ENCODE measurements at regions not wholly inside any gene's neighbourhood (a gene's known extent, or its start where the extent isn't known, plus 50 kb on each side); places are given as distances from the start of the nearest gene placed in this dataset.

DNA sequence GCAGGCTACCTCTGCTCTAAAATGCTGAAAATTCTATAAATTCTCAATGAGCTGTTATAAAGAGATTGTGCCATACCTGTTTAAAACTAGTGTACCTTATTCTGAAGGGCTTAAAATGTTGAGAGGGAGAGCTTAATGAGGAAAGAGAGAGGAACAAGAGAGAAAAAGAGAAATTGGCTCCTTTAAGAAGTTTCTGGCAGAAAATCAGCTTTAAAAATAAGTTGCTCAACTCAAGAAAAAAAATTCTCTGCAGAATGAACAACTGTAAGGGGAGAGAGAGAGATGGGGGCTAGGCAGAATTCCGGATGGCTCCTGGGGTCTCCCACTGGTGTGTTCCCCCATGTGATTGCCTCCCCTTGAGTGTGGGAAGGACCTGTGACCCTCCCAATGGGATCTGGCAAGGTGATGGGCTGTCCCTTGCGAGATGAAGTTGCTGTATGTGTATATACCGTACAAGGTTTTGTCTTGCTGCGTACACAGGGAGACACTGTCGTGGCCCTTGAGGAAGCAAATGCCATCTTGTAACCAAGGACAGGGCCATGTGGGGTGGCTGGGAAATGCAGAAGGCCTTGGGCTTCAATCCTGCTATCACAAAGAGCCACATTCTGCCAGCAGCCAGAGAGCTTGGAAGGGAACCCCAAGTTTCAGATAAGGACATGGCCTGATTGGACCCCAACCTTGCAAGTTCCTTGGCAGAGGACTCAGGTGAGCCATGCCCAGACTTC lies 64.3 kb upstream of the S1PR3 start:
- Histone ChIP-seq H3K36me3 (ENCODE audit: control insufficient read depth, insufficient read depth, low read length) (no peaks in the 10 kb centered on the region), H3K9ac (ENCODE audit: low read depth, low read length) (no peak overlapping the region), H3K4me1 (ENCODE audit: control insufficient read depth, insufficient read depth, low read length) (no peaks in the 10 kb centered on the region), H3K4me3 (ENCODE audit: low read depth, low read length) (no peak overlapping the region), H3K27me3 (ENCODE audit: control insufficient read depth, insufficient read depth, low read length) (no peaks in the 10 kb centered on the region), H3K9me3 (ENCODE audit: control insufficient read depth, insufficient read depth, low read length) (no peaks in the 10 kb centered on the region)

DNA sequence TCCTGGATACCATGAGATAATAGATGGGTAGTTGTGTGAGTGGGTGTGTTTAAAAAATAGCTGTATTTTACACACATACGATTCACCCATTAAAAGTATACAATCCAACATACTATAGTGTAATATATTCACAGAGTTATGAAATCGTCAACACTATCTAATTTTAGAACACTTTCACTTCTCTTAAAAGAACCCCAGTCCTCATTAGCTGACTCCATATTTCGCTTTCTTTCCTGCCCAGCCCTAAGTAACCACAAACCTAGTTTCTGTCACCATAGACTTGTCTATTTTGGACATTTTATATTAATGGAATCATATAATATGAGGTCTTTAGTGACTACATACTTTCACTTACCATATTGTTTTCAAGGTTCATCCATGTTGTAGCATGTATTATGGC lies 63.8 kb upstream of the S1PR3 start:
- H3K4me1 ChIP-seq (ENCODE audit: control insufficient read depth, insufficient read depth, low read length): no peaks in the 10 kb centered on the region
- H3K36me3 ChIP-seq (ENCODE audit: control insufficient read depth, insufficient read depth, low read length): no peaks in the 10 kb centered on the region
- no peak overlapping the region for H3K4me3 ChIP-seq (ENCODE audit: low read depth, low read length)
- H3K9me3 ChIP-seq (ENCODE audit: control insufficient read depth, insufficient read depth, low read length): no peaks in the 10 kb centered on the region
- no peak overlapping the region for H3K9ac ChIP-seq (ENCODE audit: low read depth, low read length)
- no peaks in the 10 kb centered on the region for H3K27me3 ChIP-seq (ENCODE audit: control insufficient read depth, insufficient read depth, low read length)

DNA sequence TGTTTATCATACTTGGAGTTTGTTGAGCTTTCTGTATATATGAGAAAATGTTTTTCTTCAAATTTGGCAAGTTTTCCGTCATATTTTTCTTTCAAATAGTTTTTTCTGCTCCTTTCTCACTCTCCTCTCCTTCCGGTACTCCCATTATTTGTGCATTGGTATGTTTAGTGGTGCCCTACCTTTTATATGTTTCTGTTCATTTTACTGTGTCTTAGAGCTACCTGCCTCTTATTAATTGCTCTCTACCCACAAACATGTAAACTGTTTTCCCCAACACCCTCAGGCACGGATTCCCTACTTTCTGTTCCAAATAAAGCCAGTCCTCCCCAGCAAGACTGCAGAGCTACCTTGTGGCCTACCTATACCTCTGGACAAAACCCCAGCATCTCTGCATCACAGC lies 60.6 kb upstream of the S1PR3 start:
- Histone ChIP-seq H3K4me3 (ENCODE audit: low read depth, low read length) (no peak overlapping the region), H3K27me3 (ENCODE audit: control insufficient read depth, insufficient read depth, low read length) (no peaks in the 10 kb centered on the region), H3K4me1 (ENCODE audit: control insufficient read depth, insufficient read depth, low read length) (no peaks in the 10 kb centered on the region), H3K9me3 (ENCODE audit: control insufficient read depth, insufficient read depth, low read length) (no peaks in the 10 kb centered on the region), H3K36me3 (ENCODE audit: control insufficient read depth, insufficient read depth, low read length) (no peaks in the 10 kb centered on the region), H3K9ac (ENCODE audit: low read depth, low read length) (no peak overlapping the region)

DNA sequence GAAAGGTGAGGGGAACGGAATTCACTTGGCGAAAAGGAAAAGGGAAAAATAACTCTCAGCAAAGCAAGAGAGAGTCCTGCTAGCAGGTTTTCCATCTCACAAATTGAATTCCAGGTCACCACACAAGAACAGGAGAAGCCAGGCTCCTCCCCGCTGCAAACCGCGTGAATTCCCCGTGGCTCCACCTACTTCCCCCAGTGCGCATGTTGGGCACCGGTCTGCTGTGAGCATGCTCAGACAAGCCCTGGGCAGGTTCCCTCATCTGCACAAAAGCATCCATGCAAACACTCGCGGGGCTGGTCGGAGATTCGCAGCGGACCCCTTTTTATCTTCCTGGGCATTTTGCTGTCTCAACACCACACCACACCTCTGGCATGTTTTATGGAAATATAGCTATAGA lies 58.5 kb upstream of the S1PR3 start:
- no peak overlapping the region for H3K9ac ChIP-seq (ENCODE audit: low read depth, low read length)
- no peak overlapping the region for H3K4me3 ChIP-seq (ENCODE audit: low read depth, low read length)
- H3K27me3 ChIP-seq (ENCODE audit: control insufficient read depth, insufficient read depth, low read length): no peaks in the 10 kb centered on the region
- no peaks in the 10 kb centered on the region for H3K9me3 ChIP-seq (ENCODE audit: control insufficient read depth, insufficient read depth, low read length)
- no peaks in the 10 kb centered on the region for H3K4me1 ChIP-seq (ENCODE audit: control insufficient read depth, insufficient read depth, low read length)
- H3K36me3 ChIP-seq (ENCODE audit: control insufficient read depth, insufficient read depth, low read length): no peaks in the 10 kb centered on the region

DNA sequence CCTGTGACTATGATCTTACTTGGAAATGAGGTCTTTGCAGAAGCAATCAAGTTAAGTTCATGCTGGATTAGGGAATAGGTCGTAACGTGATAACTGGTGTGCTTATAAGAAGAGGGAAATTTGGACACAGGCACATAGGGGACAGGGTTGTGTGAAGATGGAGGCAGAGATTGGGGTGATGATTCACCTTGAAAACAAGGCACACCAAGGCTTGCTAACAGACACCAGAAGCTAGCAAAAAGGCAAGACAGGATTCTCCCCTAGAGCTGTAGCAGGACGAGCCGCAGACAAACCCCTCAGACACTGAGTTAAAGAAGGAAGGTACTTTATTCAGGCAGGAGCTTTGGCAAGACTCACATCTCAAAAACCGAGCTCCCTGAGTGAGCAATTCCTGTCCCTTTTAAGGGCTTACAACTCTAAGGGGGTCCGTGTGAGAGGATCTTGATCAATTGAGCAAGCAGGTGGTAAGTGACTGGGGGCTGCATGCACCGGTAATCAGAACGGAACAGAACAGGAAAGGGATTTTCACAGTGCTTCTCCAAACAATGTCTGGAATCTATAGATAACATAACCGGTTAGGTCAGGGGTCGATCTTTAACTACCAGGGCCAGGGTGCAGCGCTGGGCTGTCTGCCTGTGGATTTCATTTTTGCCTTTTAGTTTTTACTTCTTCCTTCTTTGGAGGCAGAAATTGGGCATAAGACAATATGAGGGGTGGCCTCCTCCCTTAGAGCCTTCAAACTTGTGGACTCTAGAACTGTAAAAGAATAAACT lies 57.5 kb upstream of the S1PR3 start:
- Histone ChIP-seq H3K9me3 (ENCODE audit: control insufficient read depth, insufficient read depth, low read length) (no peaks in the 10 kb centered on the region), H3K9ac (ENCODE audit: low read depth, low read length) (no peak overlapping the region), H3K4me3 (ENCODE audit: low read depth, low read length) (no peak overlapping the region), H3K36me3 (ENCODE audit: control insufficient read depth, insufficient read depth, low read length) (no peaks in the 10 kb centered on the region), H3K4me1 (ENCODE audit: control insufficient read depth, insufficient read depth, low read length) (no peaks in the 10 kb centered on the region), H3K27me3 (ENCODE audit: control insufficient read depth, insufficient read depth, low read length) (no peaks in the 10 kb centered on the region)

DNA sequence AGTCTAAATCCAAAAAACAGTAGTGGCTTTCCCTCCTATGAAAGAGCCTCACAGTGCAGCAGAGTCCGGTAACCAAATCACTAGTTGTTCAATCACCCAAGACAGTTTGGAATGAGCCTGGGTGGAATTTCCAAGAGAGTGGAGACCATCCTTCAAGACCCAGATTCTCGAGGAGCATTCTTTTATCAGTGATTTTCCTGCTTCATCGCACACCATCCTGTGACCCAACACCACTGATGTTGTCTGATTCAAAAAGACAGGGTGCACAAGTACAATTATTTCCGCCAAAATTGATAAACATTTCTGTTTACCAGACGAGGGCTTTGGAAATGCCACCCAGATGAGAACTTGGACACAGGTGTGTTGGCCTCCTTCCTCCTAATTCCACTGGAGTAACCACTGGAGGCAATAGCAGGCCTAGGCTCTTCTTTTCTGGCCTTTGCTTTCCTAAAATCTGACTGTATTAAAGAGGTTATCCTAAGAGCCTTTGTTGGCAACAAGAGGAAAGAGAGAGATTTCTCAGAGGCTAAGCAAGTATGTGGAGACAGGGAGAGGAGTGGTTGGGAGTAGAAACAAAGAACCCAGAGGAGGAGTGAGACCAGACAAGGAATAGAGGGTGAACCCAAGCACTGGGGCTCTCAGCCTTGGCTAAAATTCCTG lies 56.3 kb upstream of the S1PR3 start:
- Histone ChIP-seq H3K4me3 (ENCODE audit: low read depth, low read length) (no peak overlapping the region), H3K4me1 (ENCODE audit: control insufficient read depth, insufficient read depth, low read length) (no peaks in the 10 kb centered on the region), H3K27me3 (ENCODE audit: control insufficient read depth, insufficient read depth, low read length) (no peaks in the 10 kb centered on the region), H3K9me3 (ENCODE audit: control insufficient read depth, insufficient read depth, low read length) (no peaks in the 10 kb centered on the region), H3K9ac (ENCODE audit: low read depth, low read length) (no peak overlapping the region), H3K36me3 (ENCODE audit: control insufficient read depth, insufficient read depth, low read length) (no peaks in the 10 kb centered on the region)

DNA sequence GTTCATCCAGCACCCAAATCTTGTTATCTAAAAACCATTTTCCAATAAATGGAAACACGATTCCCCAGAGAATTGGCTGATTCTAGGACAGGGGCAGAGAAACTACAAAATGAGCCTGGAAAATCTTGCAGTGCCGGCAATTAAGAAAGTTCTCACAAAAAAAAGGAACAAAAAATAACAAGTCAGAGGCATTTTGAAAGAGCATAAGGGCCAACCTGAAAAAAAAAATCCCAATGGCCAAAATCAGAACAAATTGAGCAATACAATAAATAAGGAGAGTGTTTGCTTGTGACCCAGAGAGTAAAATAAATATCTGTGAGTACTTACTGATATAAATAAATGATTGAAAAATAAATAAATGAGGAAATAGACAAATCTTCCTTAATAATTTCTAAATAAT lies 55.1 kb upstream of the S1PR3 start:
- Histone ChIP-seq H3K9ac (ENCODE audit: low read depth, low read length) (no peak overlapping the region), H3K36me3 (ENCODE audit: control insufficient read depth, insufficient read depth, low read length) (no peaks in the 10 kb centered on the region)

DNA sequence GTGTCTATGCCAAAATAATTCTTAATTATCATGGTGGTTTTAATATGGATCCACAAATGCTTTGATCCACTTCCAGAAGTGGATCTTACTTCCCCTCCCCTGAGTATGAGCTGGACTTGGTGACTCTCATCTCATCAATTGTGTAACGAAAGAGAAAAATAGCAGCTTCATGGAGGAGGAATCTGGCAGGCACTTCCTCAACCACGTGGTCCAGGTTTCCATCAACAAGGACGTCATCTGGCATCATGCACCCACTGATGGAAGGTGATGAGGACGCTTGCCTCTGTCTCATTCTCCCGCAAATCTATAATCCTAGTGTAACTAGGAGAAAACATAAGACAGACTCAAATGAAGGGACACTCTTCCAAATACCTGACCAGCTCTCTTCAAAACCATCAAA lies 54.6 kb upstream of the S1PR3 start:
- H3K4me3 ChIP-seq (ENCODE audit: low read depth, low read length): no peak overlapping the region
- no peaks in the 10 kb centered on the region for H3K4me1 ChIP-seq (ENCODE audit: control insufficient read depth, insufficient read depth, low read length)
- H3K9me3 ChIP-seq (ENCODE audit: control insufficient read depth, insufficient read depth, low read length): no peaks in the 10 kb centered on the region
- no peaks in the 10 kb centered on the region for H3K36me3 ChIP-seq (ENCODE audit: control insufficient read depth, insufficient read depth, low read length)
- H3K9ac ChIP-seq (ENCODE audit: low read depth, low read length): no peak overlapping the region
- H3K27me3 ChIP-seq (ENCODE audit: control insufficient read depth, insufficient read depth, low read length): no peaks in the 10 kb centered on the region

More for the DNA sequence above, 55.1 kb upstream of the S1PR3 start:
- Histone ChIP-seq H3K27me3 (ENCODE audit: control insufficient read depth, insufficient read depth, low read length) (no peaks in the 10 kb centered on the region), H3K9me3 (ENCODE audit: control insufficient read depth, insufficient read depth, low read length) (no peaks in the 10 kb centered on the region), H3K4me1 (ENCODE audit: control insufficient read depth, insufficient read depth, low read length) (no peaks in the 10 kb centered on the region), H3K4me3 (ENCODE audit: low read depth, low read length) (no peak overlapping the region)

DNA sequence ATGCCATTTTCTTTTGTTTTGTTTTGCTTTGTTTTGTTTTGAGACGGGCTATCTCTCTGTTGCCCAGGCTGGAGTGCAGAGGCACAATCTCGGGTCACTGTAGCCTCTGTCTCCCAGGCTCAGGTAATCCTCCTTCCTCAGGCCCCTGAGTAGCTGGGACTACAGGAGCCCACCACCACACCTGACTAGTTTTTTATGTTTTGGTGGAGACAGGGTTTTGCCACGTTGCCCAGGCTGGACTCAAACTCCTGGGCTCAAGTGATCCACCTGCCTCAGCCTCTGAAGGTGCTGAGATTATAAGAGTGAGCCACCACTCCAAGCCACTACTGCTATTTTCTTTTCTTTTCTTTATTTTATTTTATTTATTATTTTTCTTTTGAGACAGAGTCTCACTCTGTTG lies 54.0 kb upstream of the S1PR3 start:
- Histone ChIP-seq H3K27me3 (ENCODE audit: control insufficient read depth, insufficient read depth, low read length) (no peaks in the 10 kb centered on the region), H3K9ac (ENCODE audit: low read depth, low read length) (no peak overlapping the region), H3K9me3 (ENCODE audit: control insufficient read depth, insufficient read depth, low read length) (no peaks in the 10 kb centered on the region), H3K36me3 (ENCODE audit: control insufficient read depth, insufficient read depth, low read length) (no peaks in the 10 kb centered on the region), H3K4me1 (ENCODE audit: control insufficient read depth, insufficient read depth, low read length) (no peaks in the 10 kb centered on the region), H3K4me3 (ENCODE audit: low read depth, low read length) (no peak overlapping the region)

DNA sequence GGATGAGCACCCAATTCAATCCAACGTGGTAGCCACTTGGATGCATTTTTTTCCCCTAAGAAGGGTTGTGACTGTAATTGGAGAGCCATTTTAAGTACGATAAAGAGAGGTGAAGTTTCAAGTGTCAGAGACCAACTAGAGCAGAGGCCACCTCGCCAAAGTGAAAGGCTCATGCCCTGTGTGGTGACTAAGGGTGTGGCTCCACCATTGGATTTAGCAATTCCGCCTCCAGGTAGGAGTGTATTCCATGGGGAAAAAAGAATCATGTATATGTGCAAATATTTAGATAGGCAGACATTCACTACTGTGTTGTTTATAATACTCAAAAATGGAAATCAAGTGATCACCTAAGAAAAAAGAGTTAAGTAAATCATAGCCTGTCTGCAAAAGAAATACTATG lies 53.1 kb upstream of the S1PR3 start:
- no peak overlapping the region for H3K4me3 ChIP-seq (ENCODE audit: low read depth, low read length)
- no peaks in the 10 kb centered on the region for H3K4me1 ChIP-seq (ENCODE audit: control insufficient read depth, insufficient read depth, low read length)
- no peaks in the 10 kb centered on the region for H3K36me3 ChIP-seq (ENCODE audit: control insufficient read depth, insufficient read depth, low read length)
- no peak overlapping the region for H3K9ac ChIP-seq (ENCODE audit: low read depth, low read length)
- no peaks in the 10 kb centered on the region for H3K9me3 ChIP-seq (ENCODE audit: control insufficient read depth, insufficient read depth, low read length)
- no peaks in the 10 kb centered on the region for H3K27me3 ChIP-seq (ENCODE audit: control insufficient read depth, insufficient read depth, low read length)

Measured in iPS-15b (cell line).